ENCODE measurements at regions not wholly inside any gene's neighbourhood (a gene's known extent, or its start where the extent isn't known, plus 50 kb on each side); places are given as distances from the start of the nearest gene placed in this dataset.

DNA sequence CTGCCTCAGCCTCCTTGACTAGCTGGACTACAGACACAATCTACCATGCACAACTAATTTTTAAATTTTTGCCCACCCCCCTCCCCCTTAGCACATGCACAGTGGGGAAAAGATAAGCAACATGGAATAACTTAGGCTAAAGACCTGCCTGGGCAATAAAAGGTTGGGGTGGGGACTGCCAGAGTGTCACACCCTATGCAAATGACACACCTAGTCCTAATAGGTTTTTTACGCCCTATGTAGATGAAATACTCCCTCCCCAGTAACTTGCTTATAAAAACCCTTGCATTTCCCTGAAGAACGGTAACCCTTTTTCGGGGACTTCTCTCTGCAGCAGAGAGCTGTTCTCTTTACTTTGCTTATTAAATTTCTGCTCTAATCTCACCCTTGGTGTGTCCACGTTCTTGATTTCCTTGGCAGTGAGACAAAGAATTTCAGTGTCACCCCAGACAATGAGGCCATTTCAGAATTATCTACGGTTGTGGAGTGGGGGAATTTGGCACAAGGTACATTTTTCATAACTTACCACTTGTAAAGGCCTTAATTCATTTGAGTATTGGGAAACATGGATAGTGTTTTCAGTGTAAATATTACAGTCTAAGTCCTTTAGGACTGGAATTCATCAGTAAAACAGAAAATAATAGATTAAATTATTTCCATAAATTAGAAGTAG is 109.2 kb downstream of the NOL4 start (continued):
- TF ChIP-seq, protein P1, sequence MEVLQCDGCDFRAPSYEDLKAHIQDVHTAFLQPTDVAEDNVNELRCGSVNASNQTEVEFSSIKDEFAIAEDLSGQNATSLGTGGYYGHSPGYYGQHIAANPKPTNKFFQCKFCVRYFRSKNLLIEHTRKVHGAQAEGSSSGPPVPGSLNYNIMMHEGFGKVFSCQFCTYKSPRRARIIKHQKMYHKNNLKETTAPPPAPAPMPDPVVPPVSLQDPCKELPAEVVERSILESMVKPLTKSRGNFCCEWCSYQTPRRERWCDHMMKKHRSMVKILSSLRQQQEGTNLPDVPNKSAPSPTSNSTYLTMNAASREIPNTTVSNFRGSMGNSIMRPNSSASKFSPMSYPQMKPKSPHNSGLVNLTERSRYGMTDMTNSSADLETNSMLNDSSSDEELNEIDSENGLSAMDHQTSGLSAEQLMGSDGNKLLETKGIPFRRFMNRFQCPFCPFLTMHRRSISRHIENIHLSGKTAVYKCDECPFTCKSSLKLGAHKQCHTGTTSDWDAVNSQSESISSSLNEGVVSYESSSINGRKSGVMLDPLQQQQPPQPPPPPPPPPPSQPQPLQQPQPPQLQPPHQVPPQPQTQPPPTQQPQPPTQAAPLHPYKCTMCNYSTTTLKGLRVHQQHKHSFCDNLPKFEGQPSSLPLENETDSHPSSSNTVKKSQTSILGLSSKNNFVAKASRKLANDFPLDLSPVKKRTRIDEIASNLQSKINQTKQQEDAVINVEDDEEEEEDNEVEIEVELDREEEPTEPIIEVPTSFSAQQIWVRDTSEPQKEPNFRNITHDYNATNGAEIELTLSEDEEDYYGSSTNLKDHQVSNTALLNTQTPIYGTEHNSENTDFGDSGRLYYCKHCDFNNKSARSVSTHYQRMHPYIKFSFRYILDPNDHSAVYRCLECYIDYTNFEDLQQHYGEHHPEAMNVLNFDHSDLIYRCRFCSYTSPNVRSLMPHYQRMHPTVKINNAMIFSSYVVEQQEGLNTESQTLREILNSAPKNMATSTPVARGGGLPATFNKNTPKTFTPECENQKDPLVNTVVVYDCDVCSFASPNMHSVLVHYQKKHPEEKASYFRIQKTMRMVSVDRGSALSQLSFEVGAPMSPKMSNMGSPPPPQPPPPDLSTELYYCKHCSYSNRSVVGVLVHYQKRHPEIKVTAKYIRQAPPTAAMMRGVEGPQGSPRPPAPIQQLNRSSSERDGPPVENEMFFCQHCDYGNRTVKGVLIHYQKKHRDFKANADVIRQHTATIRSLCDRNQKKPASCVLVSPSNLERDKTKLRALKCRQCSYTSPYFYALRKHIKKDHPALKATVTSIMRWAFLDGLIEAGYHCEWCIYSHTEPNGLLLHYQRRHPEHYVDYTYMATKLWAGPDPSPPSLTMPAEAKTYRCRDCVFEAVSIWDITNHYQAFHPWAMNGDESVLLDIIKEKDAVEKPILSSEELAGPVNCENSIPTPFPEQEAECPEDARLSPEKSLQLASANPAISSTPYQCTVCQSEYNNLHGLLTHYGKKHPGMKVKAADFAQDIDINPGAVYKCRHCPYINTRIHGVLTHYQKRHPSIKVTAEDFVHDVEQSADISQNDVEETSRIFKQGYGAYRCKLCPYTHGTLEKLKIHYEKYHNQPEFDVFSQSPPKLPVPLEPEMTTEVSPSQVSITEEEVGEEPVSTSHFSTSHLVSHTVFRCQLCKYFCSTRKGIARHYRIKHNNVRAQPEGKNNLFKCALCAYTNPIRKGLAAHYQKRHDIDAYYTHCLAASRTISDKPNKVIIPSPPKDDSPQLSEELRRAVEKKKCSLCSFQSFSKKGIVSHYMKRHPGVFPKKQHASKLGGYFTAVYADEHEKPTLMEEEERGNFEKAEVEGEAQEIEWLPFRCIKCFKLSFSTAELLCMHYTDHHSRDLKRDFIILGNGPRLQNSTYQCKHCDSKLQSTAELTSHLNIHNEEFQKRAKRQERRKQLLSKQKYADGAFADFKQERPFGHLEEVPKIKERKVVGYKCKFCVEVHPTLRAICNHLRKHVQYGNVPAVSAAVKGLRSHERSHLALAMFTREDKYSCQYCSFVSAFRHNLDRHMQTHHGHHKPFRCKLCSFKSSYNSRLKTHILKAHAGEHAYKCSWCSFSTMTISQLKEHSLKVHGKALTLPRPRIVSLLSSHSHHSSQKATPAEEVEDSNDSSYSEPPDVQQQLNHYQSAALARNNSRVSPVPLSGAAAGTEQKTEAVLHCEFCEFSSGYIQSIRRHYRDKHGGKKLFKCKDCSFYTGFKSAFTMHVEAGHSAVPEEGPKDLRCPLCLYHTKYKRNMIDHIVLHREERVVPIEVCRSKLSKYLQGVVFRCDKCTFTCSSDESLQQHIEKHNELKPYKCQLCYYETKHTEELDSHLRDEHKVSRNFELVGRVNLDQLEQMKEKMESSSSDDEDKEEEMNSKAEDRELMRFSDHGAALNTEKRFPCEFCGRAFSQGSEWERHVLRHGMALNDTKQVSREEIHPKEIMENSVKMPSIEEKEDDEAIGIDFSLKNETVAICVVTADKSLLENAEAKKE (CRISPR knock-in tag; IDR thresholded peaks at IDR 0.05) = no peak
- TF ChIP-seq POLR2AphosphoS5 (IDR thresholded peaks at IDR 0.05; ENCODE audit: low read depth) (no peak), ZNF331 (CRISPR knock-in tag; IDR thresholded peaks at IDR 0.05; ENCODE audit: low read depth) (no peak), NANOG (IDR thresholded peaks at IDR 0.05; ENCODE audit: borderline replicate concordance) (no peak), JUNB (IDR thresholded peaks at IDR 0.05; ENCODE audit: unreplicated experiment) (no peak), EZH2phosphoT487 (IDR thresholded peaks at IDR 0.05; ENCODE audit: unreplicated experiment) (no peak), ZNF114 (CRISPR knock-in tag; IDR thresholded peaks at IDR 0.05) (no peak), CREB1 (CRISPR knock-in tag; IDR thresholded peaks at IDR 0.05; ENCODE audit: low read depth) (no peak)
- TF ChIP-seq, protein P2, sequence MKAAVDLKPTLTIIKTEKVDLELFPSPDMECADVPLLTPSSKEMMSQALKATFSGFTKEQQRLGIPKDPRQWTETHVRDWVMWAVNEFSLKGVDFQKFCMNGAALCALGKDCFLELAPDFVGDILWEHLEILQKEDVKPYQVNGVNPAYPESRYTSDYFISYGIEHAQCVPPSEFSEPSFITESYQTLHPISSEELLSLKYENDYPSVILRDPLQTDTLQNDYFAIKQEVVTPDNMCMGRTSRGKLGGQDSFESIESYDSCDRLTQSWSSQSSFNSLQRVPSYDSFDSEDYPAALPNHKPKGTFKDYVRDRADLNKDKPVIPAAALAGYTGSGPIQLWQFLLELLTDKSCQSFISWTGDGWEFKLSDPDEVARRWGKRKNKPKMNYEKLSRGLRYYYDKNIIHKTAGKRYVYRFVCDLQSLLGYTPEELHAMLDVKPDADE (IDR thresholded peaks at IDR 0.05) = no peak

Data from GM23338 (cell line).